ENCODE measurements at regions not wholly inside any gene's neighbourhood (a gene's known extent, or its start where the extent isn't known, plus 50 kb on each side); places are given as distances from the start of the nearest gene placed in this dataset.
A peak's percentile ranks its signal among the peaks of the same experiment; 100 is the strongest.
"Not testable (repeated sequence)": the region's sequence is repeated elsewhere in the genome, so short reads cannot be mapped to it uniquely, and the experiment has no call there.

GRCh38 chr5:74491586-74491985 is 148.9 kb downstream of the ENC1 start:
- H3K27me3 Mint-ChIP-seq (ENCODE audit: unreplicated experiment), result no peaks in the 10 kb centered on the region
- no peaks in the 10 kb centered on the region for H3K36me3 Mint-ChIP-seq (ENCODE audit: insufficient read depth, unreplicated experiment)
- peaks cover 13% of the 10 kb centered on the region for H3K4me1 Mint-ChIP-seq (ENCODE audit: low read depth, unreplicated experiment)
- no peak for TF ChIP-seq CTCF (IDR thresholded peaks at IDR 0.05; ENCODE audit: unreplicated experiment)
- CTCF ChIA-PET, result interaction anchor here (0.5 to 1.6 kb wide), 2 partner anchors 8 to 83 kb away, joined by 3 to 7 read pairs; no protein-coding TSS in a partner anchor
- no peak overlapping the region for H3K27ac Mint-ChIP-seq (ENCODE audit: unreplicated experiment)
- H3K4me3 Mint-ChIP-seq (ENCODE audit: low read depth, unreplicated experiment), result no peak overlapping the region
- H3K9me3 Mint-ChIP-seq (ENCODE audit: low read depth, unreplicated experiment), result no peaks in the 10 kb centered on the region
- BruUV-seq (replicated peaks), result no TSS peak
- DNase-seq, result no peak
- intact Hi-C loops (cut with micrococcal nuclease; ENCODE audit: unreplicated experiment), result no loop called here

GRCh38 chr5:74490814-74491213 is 149.7 kb downstream of the ENC1 start:
- DNase-seq, result peak; percentile 16
- CTCF ChIA-PET, result interaction anchor here (1.6 kb wide), 1 partner anchor 9 kb away, joined by 7 read pairs; no protein-coding TSS in a partner anchor
- BruUV-seq (replicated peaks), result no TSS peak

GRCh38 chr5:74482990-74483389 is 157.5 kb downstream of the ENC1 start:
- no peak overlapping the region for H3K4me3 Mint-ChIP-seq (ENCODE audit: low read depth, unreplicated experiment)
- no peak overlapping the region for H3K27ac Mint-ChIP-seq (ENCODE audit: unreplicated experiment)
- CTCF ChIA-PET, result no interaction called here
- H3K27me3 Mint-ChIP-seq (ENCODE audit: unreplicated experiment), result no peaks in the 10 kb centered on the region
- no peaks in the 10 kb centered on the region for H3K9me3 Mint-ChIP-seq (ENCODE audit: low read depth, unreplicated experiment)
- intact Hi-C loops (cut with micrococcal nuclease; ENCODE audit: unreplicated experiment), result no loop called here
- no peaks in the 10 kb centered on the region for H3K36me3 Mint-ChIP-seq (ENCODE audit: insufficient read depth, unreplicated experiment)
- no TSS peak for BruUV-seq (replicated peaks)
- no peak for TF ChIP-seq CTCF (IDR thresholded peaks at IDR 0.05; ENCODE audit: unreplicated experiment)
- DNase-seq, result no peak
- H3K4me1 Mint-ChIP-seq (ENCODE audit: low read depth, unreplicated experiment), result peaks cover 11% of the 10 kb centered on the region

More at GRCh38 chr5:74490814-74491213, 149.7 kb downstream of the ENC1 start:
- Mint-ChIP-seq H3K36me3 (ENCODE audit: insufficient read depth, unreplicated experiment) (no peaks in the 10 kb centered on the region), H3K27me3 (ENCODE audit: unreplicated experiment) (no peaks in the 10 kb centered on the region), H3K4me1 (ENCODE audit: low read depth, unreplicated experiment) (peaks cover 21% of the 10 kb centered on the region), H3K9me3 (ENCODE audit: low read depth, unreplicated experiment) (no peaks in the 10 kb centered on the region), H3K4me3 (ENCODE audit: low read depth, unreplicated experiment) (no peak overlapping the region), H3K27ac (ENCODE audit: unreplicated experiment) (no peak overlapping the region)
- TF ChIP-seq CTCF (IDR thresholded peaks at IDR 0.05; ENCODE audit: unreplicated experiment), result no peak
- intact Hi-C loops (cut with micrococcal nuclease; ENCODE audit: unreplicated experiment), result no loop called here

GRCh38 chr5:74482523-74482922 is 158.0 kb downstream of the ENC1 start:
- Mint-ChIP-seq H3K27ac (ENCODE audit: unreplicated experiment) (no peak overlapping the region), H3K4me3 (ENCODE audit: low read depth, unreplicated experiment) (no peak overlapping the region), H3K4me1 (ENCODE audit: low read depth, unreplicated experiment) (peaks cover 11% of the 10 kb centered on the region), H3K9me3 (ENCODE audit: low read depth, unreplicated experiment) (no peaks in the 10 kb centered on the region), H3K36me3 (ENCODE audit: insufficient read depth, unreplicated experiment) (no peaks in the 10 kb centered on the region), H3K27me3 (ENCODE audit: unreplicated experiment) (no peaks in the 10 kb centered on the region)
- no TSS peak for BruUV-seq (replicated peaks)
- TF ChIP-seq CTCF (IDR thresholded peaks at IDR 0.05; ENCODE audit: unreplicated experiment), result no peak
- DNase-seq, result no peak
- CTCF ChIA-PET, result interaction anchor here (0.7 kb wide), 1 partner anchor 158 kb away, joined by 3 read pairs; the partner anchor contains the start of gene ENC1
- intact Hi-C loops (cut with micrococcal nuclease; ENCODE audit: unreplicated experiment), result no loop called here

- H3K27me3 Mint-ChIP-seq (ENCODE audit: unreplicated experiment); intact Hi-C loops (cut with micrococcal nuclease; ENCODE audit: unreplicated experiment); H3K4me3 Mint-ChIP-seq (ENCODE audit: low read depth, unreplicated experiment); H3K36me3 Mint-ChIP-seq (ENCODE audit: insufficient read depth, unreplicated experiment); H3K4me1 Mint-ChIP-seq (ENCODE audit: low read depth, unreplicated experiment); BruUV-seq (replicated peaks); CTCF ChIA-PET; H3K9me3 Mint-ChIP-seq (ENCODE audit: low read depth, unreplicated experiment); H3K27ac Mint-ChIP-seq (ENCODE audit: unreplicated experiment); DNase-seq: not testable (repeated sequence)
These were observed 159.2 kb downstream of the ENC1 start for GRCh38 chr5:74481357-74481756.

All from Calu3 (cell line).